ENCODE measurements at regions not wholly inside any gene's neighbourhood (a gene's known extent, or its start where the extent isn't known, plus 50 kb on each side); places are given as distances from the start of the nearest gene placed in this dataset.

DNA sequence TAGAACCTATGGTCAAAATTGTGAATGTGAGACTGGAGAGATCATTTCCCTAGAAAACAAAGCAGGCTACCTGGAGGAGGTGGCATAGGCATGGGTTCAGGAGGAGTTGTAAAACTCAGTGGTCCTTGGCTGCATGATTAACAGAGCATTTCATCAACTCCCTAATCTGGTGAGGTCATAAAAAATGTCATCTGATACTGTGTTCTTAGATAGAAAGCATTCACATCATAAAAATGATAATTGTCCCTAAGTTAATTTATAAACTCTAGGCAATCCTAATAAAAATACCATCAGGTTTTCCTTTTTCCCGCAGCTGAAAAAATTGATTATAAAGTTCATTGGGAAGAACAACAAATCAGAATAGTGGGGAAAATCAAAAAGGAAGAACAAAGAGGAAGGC lies 60.6 kb upstream of the GALNT10 start (continued):
- TF ChIP-seq, protein P1, sequence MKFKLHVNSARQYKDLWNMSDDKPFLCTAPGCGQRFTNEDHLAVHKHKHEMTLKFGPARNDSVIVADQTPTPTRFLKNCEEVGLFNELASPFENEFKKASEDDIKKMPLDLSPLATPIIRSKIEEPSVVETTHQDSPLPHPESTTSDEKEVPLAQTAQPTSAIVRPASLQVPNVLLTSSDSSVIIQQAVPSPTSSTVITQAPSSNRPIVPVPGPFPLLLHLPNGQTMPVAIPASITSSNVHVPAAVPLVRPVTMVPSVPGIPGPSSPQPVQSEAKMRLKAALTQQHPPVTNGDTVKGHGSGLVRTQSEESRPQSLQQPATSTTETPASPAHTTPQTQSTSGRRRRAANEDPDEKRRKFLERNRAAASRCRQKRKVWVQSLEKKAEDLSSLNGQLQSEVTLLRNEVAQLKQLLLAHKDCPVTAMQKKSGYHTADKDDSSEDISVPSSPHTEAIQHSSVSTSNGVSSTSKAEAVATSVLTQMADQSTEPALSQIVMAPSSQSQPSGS (tag by site-specific recombination; IDR thresholded peaks at IDR 0.05; ENCODE audit: low read depth) = peak; percentile 85
- TF ChIP-seq GLI2 (tag by site-specific recombination; IDR thresholded peaks at IDR 0.05; ENCODE audit: borderline replicate concordance, low read depth) = no peak
- no peak for TF ChIP-seq ZNF2 (tag by site-specific recombination; IDR thresholded peaks at IDR 0.05)
- TF ChIP-seq ZNF324 (tag by site-specific recombination; IDR thresholded peaks at IDR 0.05) = no peak
- TF ChIP-seq, protein P2, sequence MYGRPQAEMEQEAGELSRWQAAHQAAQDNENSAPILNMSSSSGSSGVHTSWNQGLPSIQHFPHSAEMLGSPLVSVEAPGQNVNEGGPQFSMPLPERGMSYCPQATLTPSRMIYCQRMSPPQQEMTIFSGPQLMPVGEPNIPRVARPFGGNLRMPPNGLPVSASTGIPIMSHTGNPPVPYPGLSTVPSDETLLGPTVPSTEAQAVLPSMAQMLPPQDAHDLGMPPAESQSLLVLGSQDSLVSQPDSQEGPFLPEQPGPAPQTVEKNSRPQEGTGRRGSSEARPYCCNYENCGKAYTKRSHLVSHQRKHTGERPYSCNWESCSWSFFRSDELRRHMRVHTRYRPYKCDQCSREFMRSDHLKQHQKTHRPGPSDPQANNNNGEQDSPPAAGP (tag by site-specific recombination; IDR thresholded peaks at IDR 0.05) = no peak
- TF ChIP-seq ZNF473 (tag by site-specific recombination; IDR thresholded peaks at IDR 0.05) = no peak
- peak; percentile 30; the same call in 1 of the 2 replicates for TF ChIP-seq WT1 (tag by site-specific recombination; IDR thresholded peaks at IDR 0.05)
- TF ChIP-seq OSR2 (tag by site-specific recombination; IDR thresholded peaks at IDR 0.05) = peak; percentile 45; the same call in 1 of the 2 replicates
- no peak for TF ChIP-seq ZNF558 (tag by site-specific recombination; IDR thresholded peaks at IDR 0.05)
- TF ChIP-seq, protein P3, sequence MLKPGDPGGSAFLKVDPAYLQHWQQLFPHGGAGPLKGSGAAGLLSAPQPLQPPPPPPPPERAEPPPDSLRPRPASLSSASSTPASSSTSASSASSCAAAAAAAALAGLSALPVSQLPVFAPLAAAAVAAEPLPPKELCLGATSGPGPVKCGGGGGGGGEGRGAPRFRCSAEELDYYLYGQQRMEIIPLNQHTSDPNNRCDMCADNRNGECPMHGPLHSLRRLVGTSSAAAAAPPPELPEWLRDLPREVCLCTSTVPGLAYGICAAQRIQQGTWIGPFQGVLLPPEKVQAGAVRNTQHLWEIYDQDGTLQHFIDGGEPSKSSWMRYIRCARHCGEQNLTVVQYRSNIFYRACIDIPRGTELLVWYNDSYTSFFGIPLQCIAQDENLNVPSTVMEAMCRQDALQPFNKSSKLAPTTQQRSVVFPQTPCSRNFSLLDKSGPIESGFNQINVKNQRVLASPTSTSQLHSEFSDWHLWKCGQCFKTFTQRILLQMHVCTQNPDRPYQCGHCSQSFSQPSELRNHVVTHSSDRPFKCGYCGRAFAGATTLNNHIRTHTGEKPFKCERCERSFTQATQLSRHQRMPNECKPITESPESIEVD (tag by site-specific recombination; IDR thresholded peaks at IDR 0.05) = peak; percentile 80
- no peak for TF ChIP-seq EGR2 (tag by site-specific recombination; IDR thresholded peaks at IDR 0.05; ENCODE audit: low read depth)
- 0 out of 2 replicates have a peak, but pooled peaks have one; percentile 33 for TF ChIP-seq IKZF3 (tag by site-specific recombination; IDR thresholded peaks at IDR 0.05)
- no peak for TF ChIP-seq ZNF37A (tag by site-specific recombination; IDR thresholded peaks at IDR 0.05)
- no peak for TF ChIP-seq ZNF175 (tag by site-specific recombination; IDR thresholded peaks at IDR 0.05)
- TF ChIP-seq, protein P4, sequence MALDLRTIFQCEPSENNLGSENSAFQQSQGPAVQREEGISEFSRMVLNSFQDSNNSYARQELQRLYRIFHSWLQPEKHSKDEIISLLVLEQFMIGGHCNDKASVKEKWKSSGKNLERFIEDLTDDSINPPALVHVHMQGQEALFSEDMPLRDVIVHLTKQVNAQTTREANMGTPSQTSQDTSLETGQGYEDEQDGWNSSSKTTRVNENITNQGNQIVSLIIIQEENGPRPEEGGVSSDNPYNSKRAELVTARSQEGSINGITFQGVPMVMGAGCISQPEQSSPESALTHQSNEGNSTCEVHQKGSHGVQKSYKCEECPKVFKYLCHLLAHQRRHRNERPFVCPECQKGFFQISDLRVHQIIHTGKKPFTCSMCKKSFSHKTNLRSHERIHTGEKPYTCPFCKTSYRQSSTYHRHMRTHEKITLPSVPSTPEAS (tag by site-specific recombination; IDR thresholded peaks at IDR 0.05) = no peak
- no peak for TF ChIP-seq ZBTB17 (tag by site-specific recombination; IDR thresholded peaks at IDR 0.05)
- TF ChIP-seq ZNF292 (tag by site-specific recombination; IDR thresholded peaks at IDR 0.05; ENCODE audit: borderline replicate concordance, low read depth) = no peak
- no peak for TF ChIP-seq ZNF146 (tag by site-specific recombination; IDR thresholded peaks at IDR 0.05)
- no peak for TF ChIP-seq ZSCAN30 (tag by site-specific recombination; IDR thresholded peaks at IDR 0.05)
- TF ChIP-seq ZNF768 (tag by site-specific recombination; IDR thresholded peaks at IDR 0.05) = no peak
- TF ChIP-seq, protein P5, sequence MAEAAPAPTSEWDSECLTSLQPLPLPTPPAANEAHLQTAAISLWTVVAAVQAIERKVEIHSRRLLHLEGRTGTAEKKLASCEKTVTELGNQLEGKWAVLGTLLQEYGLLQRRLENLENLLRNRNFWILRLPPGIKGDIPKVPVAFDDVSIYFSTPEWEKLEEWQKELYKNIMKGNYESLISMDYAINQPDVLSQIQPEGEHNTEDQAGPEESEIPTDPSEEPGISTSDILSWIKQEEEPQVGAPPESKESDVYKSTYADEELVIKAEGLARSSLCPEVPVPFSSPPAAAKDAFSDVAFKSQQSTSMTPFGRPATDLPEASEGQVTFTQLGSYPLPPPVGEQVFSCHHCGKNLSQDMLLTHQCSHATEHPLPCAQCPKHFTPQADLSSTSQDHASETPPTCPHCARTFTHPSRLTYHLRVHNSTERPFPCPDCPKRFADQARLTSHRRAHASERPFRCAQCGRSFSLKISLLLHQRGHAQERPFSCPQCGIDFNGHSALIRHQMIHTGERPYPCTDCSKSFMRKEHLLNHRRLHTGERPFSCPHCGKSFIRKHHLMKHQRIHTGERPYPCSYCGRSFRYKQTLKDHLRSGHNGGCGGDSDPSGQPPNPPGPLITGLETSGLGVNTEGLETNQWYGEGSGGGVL (tag by site-specific recombination; IDR thresholded peaks at IDR 0.05) = no peak
- TF ChIP-seq ZNF629 (tag by site-specific recombination; IDR thresholded peaks at IDR 0.05) = 0 out of 2 replicates have a peak, but pooled peaks have one; percentile 24
- no peak for TF ChIP-seq ZNF560 (tag by site-specific recombination; IDR thresholded peaks at IDR 0.05; ENCODE audit: borderline replicate concordance)
- no peak for TF ChIP-seq ZNF311 (tag by site-specific recombination; IDR thresholded peaks at IDR 0.05; ENCODE audit: borderline replicate concordance)
- no peak for TF ChIP-seq ZBTB7A (tag by site-specific recombination; IDR thresholded peaks at IDR 0.05; ENCODE audit: low read depth)
- no peak for TF ChIP-seq ZFP41 (tag by site-specific recombination; IDR thresholded peaks at IDR 0.05; ENCODE audit: borderline replicate concordance)
- TF ChIP-seq SETDB1 (IDR thresholded peaks at IDR 0.05; ENCODE audit: insufficient read length, low read length) = no peak

Measured in HEK293 (cell line).